SH-SY5Y (cell line): ENCODE measurements at regions not wholly inside any gene's neighbourhood (a gene's known extent, or its start where the extent isn't known, plus 50 kb on each side); places are given as distances from the start of the nearest gene placed in this dataset.

ENCODE experiments used
- GATA2 ChIP-seq: IDR thresholded peaks from 2 replicates; pipeline ENCODE4 v1.6.1; 2011; ENCODE audit warnings: mild to moderate bottlenecking, low read depth, low read length
- GATA3 ChIP-seq: IDR thresholded peaks from 2 replicates; pipeline ENCODE4 v1.6.1; 2011; ENCODE audit warnings: low read depth, mild to moderate bottlenecking, low read length, moderate library complexity

DNA sequence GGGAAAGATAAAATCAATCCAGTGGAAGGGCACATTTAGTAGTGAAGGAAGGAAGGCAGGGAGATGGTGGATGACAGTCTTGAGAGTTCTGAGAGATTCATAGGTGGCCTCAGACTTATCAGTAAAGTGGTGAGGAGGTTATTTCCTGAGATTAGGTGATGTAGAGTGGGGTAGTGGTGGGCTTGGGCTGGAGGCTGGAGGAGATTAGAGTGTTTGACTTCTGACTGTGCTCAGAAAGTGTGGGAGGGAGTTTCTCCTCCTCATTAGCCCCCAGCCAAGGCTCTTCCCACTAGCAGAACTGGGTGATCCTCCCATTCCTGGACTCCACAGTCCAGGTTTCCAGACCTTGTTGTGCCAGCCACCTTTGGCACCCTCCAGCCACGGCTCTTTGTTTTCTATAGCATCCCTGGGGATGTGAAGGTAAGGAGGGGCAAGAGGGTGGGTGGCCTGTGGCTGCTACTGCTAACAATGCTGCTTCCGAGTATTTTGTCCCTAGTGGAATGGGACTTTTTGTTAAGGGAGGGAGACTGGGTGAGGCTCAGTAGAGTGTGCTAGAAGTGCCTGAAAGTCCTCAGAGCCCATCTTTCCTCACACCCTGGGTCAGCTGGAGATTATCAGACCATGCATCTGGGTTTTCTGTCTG lies 94.4 kb downstream of the ADRB2 start:
- TF ChIP-seq GATA3: no peak
- no peak for TF ChIP-seq GATA2
